BJ (cell line): ENCODE measurements at regions not wholly inside any gene's neighbourhood (a gene's known extent, or its start where the extent isn't known, plus 50 kb on each side); places are given as distances from the start of the nearest gene placed in this dataset.
A peak's percentile ranks its signal among the peaks of the same experiment; 100 is the strongest.

Experiments used
- CTCF ChIA-PET: fragments of 350-600 bp; formaldehyde crosslinking; extraction: SDS; loops from one replicate; lab custom pipeline; 2021; ENCODE audit warnings: antibody characterized with exemption, inconsistent platforms; lab: Yijun Ruan, JAX
- POLR2A ChIA-PET: fragments of 300-600 bp; sonication (Branson Sonifier 250); formaldehyde crosslinking; extraction: SDS; loops from one replicate; lab custom pipeline; 2021; ENCODE audit warnings: antibody characterized with exemption; lab: Charles Lee
- DNase-seq: peaks from one replicate; pipeline ENCODE4 v3.0.0-alpha.2; 2011; ENCODE audit warnings: low read depth
- H3K27me3 ChIP-seq: 2 replicates; pipeline ENCODE4 v1.6.0; 2011; ENCODE audit warnings: low read length; ENCODE audit not compliant: control insufficient read depth, insufficient read depth
- H3K36me3 ChIP-seq: 2 replicates; pipeline ENCODE4 v1.5.1; 2011; ENCODE audit warnings: low read length; ENCODE audit not compliant: control insufficient read depth, insufficient read depth
- H3K4me3 ChIP-seq: 2 replicates; pipeline ENCODE4 v1.5.1; 2011; ENCODE audit warnings: low read depth, mild to moderate bottlenecking, control low read depth, low read length
- TF ChIP-seq, protein P1 (sequence below): IDR thresholded peaks from 2 replicates; pipeline ENCODE4 v1.5.1; 2011; ENCODE audit warnings: low read depth, mild to moderate bottlenecking, control low read depth, inconsistent platforms, low read length, moderate library complexity; ENCODE audit not compliant: insufficient read depth

DNA sequence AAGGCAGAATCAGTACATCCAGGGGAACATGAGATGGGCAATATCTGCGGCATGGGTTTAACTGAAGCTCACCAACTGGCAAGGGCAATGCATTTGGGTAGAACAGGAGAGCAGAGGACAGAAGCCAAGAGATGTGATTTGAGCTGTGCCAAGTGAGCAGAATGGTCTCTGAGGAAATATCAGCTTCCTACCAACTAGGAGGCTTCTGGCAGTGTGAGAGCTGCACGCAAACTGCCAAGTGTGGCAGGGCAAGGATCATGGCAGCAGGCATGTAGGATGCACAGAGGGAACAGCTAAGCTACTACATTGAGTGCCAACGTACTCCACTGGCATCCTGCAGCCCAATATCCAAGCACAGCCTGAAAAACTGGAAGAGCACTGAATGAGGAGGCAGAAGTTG, 1036.5 kb downstream of the TUSC7 start:
- POLR2A ChIA-PET, result no interaction called here
- Histone ChIP-seq H3K27me3 (no peaks in the 10 kb centered on the region), H3K4me3 (no peak overlapping the region), H3K36me3 (no peaks in the 10 kb centered on the region)
- CTCF ChIA-PET, result no interaction called here
- no peak for DNase-seq
- TF ChIP-seq, protein P1, sequence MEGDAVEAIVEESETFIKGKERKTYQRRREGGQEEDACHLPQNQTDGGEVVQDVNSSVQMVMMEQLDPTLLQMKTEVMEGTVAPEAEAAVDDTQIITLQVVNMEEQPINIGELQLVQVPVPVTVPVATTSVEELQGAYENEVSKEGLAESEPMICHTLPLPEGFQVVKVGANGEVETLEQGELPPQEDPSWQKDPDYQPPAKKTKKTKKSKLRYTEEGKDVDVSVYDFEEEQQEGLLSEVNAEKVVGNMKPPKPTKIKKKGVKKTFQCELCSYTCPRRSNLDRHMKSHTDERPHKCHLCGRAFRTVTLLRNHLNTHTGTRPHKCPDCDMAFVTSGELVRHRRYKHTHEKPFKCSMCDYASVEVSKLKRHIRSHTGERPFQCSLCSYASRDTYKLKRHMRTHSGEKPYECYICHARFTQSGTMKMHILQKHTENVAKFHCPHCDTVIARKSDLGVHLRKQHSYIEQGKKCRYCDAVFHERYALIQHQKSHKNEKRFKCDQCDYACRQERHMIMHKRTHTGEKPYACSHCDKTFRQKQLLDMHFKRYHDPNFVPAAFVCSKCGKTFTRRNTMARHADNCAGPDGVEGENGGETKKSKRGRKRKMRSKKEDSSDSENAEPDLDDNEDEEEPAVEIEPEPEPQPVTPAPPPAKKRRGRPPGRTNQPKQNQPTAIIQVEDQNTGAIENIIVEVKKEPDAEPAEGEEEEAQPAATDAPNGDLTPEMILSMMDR, result no peak

DNA sequence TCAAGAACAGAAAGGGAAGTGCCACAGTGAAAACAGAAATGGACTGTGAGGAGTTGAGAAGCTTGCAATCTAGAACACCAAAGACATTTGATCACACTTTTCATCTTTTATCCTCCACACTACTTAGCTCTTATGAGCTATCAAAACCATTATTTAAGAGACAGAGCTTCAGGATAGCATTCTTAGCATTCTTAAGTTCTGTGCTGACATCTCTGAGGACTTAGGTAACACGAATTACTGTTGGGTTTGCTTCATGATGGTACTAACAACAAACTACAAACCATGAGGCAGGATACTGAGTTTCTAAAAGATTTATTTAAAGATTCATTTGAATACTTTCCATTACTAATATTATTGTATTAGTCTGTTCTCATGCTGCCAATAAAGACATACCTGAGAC, 1038.6 kb downstream of the TUSC7 start:
- TF ChIP-seq, protein P1, result no peak
- DNase-seq, result no peak
- no peak overlapping the region for H3K4me3 ChIP-seq
- CTCF ChIA-PET, result interaction anchor here (1.0 kb wide), 1 partner anchor 23 kb away, joined by 3 read pairs; no protein-coding TSS in a partner anchor
- no peaks in the 10 kb centered on the region for H3K27me3 ChIP-seq
- POLR2A ChIA-PET, result no interaction called here
- no peaks in the 10 kb centered on the region for H3K36me3 ChIP-seq

- Histone ChIP-seq H3K36me3 (no peaks in the 10 kb centered on the region), H3K27me3 (no peaks in the 10 kb centered on the region), H3K4me3 (no peak overlapping the region)
- no peak for DNase-seq
- POLR2A ChIA-PET, result no interaction called here
- TF ChIP-seq, protein P1, result no peak
- CTCF ChIA-PET, result no interaction called here
These were observed 1041.2 kb downstream of the TUSC7 start for GRCh38 chr3:117750674-117751269.

DNA sequence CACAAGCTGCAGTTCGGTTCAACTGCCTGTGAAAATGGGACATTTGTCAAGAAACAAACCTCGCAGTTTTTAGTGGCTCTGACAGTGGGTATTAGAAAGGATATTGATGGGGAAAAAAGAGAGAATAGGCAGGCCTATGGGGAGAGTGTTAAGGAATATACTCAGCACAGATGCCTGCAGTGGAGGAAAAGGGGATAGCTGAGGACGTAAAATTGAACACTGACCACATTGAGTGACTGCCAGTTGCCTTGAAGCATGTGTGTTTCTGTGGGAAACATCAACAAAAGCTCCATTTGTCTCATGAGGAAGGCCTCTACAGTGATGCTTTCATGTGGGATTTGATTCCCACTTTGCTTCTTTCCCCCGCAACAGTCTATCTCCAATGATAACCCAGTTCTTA, 1042.1 kb downstream of the TUSC7 start:
- POLR2A ChIA-PET, result no interaction called here
- DNase-seq, result no peak
- no peaks in the 10 kb centered on the region for H3K36me3 ChIP-seq
- no peak overlapping the region for H3K4me3 ChIP-seq
- TF ChIP-seq, protein P1, result no peak
- H3K27me3 ChIP-seq, result no peaks in the 10 kb centered on the region
- CTCF ChIA-PET, result no interaction called here

GRCh38 chr3:117752984-117753717, 1043.6 kb downstream of the TUSC7 start:
- Histone ChIP-seq H3K4me3 (no peak overlapping the region), H3K27me3 (no peaks in the 10 kb centered on the region), H3K36me3 (no peaks in the 10 kb centered on the region)
- ChIA-PET CTCF (no interaction called here), POLR2A (no interaction called here)
- TF ChIP-seq, protein P1, result no peak
- peak; percentile 31 for DNase-seq
